ENCODE measurements at regions not wholly inside any gene's neighbourhood (a gene's known extent, or its start where the extent isn't known, plus 50 kb on each side); places are given as distances from the start of the nearest gene placed in this dataset.

DNA sequence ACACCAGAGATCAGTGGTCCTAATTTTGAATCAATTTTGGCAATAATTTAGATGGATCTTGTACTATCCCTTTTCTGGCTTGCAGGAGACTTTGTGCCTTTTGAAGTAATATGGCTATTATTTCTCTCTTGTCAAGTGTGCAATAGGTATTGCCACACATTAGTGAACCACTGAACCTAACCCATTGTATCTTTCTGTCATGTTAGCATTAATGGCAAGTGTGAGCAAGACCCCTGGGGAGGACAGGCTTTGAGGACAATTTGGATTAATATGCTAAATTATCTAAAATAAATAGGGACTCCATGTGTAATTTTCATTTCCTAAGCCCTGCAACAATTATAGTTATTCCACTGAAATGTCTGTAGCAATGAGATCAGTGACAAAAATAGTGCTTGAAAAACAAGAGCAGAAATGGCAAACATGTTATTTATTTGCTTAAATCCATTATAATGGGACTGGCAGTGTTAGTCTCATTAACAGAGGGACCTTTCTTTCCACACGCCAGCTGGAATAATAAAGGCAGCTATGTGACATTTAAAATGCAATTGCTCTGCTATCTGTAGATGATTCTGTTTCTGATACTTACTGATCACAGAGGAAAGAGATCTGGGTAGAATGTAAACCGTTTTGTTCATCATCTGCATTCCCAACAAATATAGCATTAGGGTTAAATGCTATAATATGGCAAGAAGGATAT, 753.3 kb upstream of the ZNF608 start:
- no peak overlapping the region for H3K4me3 ChIP-seq
- DNase-seq (no peak), ATAC-seq (no peak)
- no peak for TF ChIP-seq CTCF (IDR thresholded peaks at IDR 0.05)
- H3K36me3 ChIP-seq, result no peaks in the 10 kb centered on the region
- H3K4me1 ChIP-seq, result no peaks in the 10 kb centered on the region
- H3K9me3 ChIP-seq, result no peaks in the 10 kb centered on the region
- intact Hi-C loops (cut with DNase I), result no loop called here
- no peak overlapping the region for H3K27ac ChIP-seq
- H3K27me3 ChIP-seq (ENCODE audit: low read depth), result no peaks in the 10 kb centered on the region

DNA sequence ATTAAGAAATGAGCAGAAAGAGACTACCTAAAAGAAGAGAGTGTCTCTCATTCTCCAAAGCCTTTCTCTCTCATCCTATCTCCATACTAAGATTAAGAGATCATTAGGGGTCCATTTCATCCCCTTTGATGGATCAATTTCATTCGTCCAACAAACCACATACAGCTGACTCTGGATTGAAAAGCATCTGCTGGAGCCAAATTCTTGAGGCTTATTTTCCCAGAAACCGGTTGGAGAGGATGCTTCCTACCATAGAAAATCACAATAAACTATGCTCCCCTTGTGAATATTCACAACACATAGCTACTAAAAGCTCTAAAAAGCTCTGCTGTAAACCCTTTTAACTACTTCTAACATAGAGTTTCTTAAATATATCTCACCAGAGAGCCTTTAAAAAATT, 755.0 kb upstream of the ZNF608 start:
- H3K9me3 ChIP-seq, result no peaks in the 10 kb centered on the region
- no peak for DNase-seq
- no peak overlapping the region for H3K27ac ChIP-seq
- intact Hi-C loops (cut with DNase I), result no loop called here
- H3K36me3 ChIP-seq, result no peaks in the 10 kb centered on the region
- no peak for ATAC-seq
- H3K27me3 ChIP-seq (ENCODE audit: low read depth), result no peaks in the 10 kb centered on the region
- no peak overlapping the region for H3K4me3 ChIP-seq
- TF ChIP-seq CTCF (IDR thresholded peaks at IDR 0.05), result no peak
- H3K4me1 ChIP-seq, result no peaks in the 10 kb centered on the region

- ATAC-seq (peak; percentile 39 to 55), DNase-seq (no peak)
- Histone ChIP-seq H3K4me3 (no peak overlapping the region), H3K27ac (no peak overlapping the region), H3K9me3 (no peaks in the 10 kb centered on the region), H3K36me3 (no peaks in the 10 kb centered on the region), H3K27me3 (ENCODE audit: low read depth) (no peaks in the 10 kb centered on the region), H3K4me1 (no peaks in the 10 kb centered on the region)
- intact Hi-C loops (cut with DNase I), result no loop called here
- TF ChIP-seq CTCF (IDR thresholded peaks at IDR 0.05), result no peak
These were observed 757.5 kb upstream of the ZNF608 start for GRCh38 chr5:125503946-125504345.

- no peak for ATAC-seq
- intact Hi-C loops (cut with DNase I), result no loop called here
- H3K36me3 ChIP-seq, result no peaks in the 10 kb centered on the region
- DNase-seq, result no peak
- H3K27ac ChIP-seq, result no peak overlapping the region
- H3K9me3 ChIP-seq, result no peaks in the 10 kb centered on the region
- H3K27me3 ChIP-seq (ENCODE audit: low read depth), result no peaks in the 10 kb centered on the region
- no peak for TF ChIP-seq CTCF (IDR thresholded peaks at IDR 0.05)
- no peak overlapping the region for H3K4me3 ChIP-seq
- no peaks in the 10 kb centered on the region for H3K4me1 ChIP-seq
These were observed 758.7 kb upstream of the ZNF608 start for GRCh38 chr5:125505115-125505514.

GRCh38 chr5:125506124-125506523, 759.7 kb upstream of the ZNF608 start:
- no peak for DNase-seq
- no peak for ATAC-seq
- intact Hi-C loops (cut with DNase I), result no loop called here

More at GRCh38 chr5:125506124-125506523, 759.7 kb upstream of the ZNF608 start:
- Histone ChIP-seq H3K4me3 (no peak overlapping the region), H3K27me3 (ENCODE audit: low read depth) (no peaks in the 10 kb centered on the region), H3K27ac (no peak overlapping the region), H3K36me3 (no peaks in the 10 kb centered on the region), H3K9me3 (no peaks in the 10 kb centered on the region), H3K4me1 (no peaks in the 10 kb centered on the region)
- no peak for TF ChIP-seq CTCF (IDR thresholded peaks at IDR 0.05)
